Thyroid gland (tissue), 4 donors: ENCODE measurements at regions not wholly inside any gene's neighbourhood (a gene's known extent, or its start where the extent isn't known, plus 50 kb on each side); places are given as distances from the start of the nearest gene placed in this dataset.

Experiments used
- POLR2A ChIP-seq, 2 donors: fragments of 450-650 bp; IDR thresholded peaks; one replicate each; pipeline ENCODE4 v1.6.1; 2017; ENCODE audit warnings: antibody characterized with exemption in 2 of 2, mild to moderate bottlenecking in 2 of 2, moderate library complexity in 1 of 2
- TF ChIP-seq, protein P1 (sequence below), 6 experiments: fragments of 200-600 bp in 3 of 6; fragments of 450-650 bp in 3 of 6; sonication (generic) in 3 of 6; IDR thresholded peaks; one replicate each; pipeline ENCODE4 v1.5.1; 2016 to 2019; ENCODE audit warnings: antibody characterized with exemption in 6 of 6, mild to moderate bottlenecking in 2 of 6, inconsistent platforms in 1 of 6, moderate library complexity in 1 of 6

DNA sequence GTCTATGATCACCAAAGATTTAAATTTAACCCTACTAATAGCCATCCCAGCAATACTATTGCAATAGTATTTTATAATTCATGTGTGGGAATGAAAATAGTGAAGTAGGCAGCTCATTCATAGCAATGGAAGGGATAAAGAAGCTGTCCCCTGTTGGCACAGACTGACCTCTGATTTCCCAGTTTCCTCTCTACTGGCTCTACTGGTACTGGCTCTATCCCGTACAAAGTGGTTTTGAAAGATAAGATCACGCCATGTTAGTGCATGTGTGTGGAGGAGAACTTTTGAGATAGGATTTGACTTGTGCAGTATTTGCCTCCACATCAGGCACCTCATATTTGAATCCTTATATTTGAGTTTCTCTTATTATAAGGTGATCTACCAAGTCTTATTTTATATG is 227.3 kb upstream of the ADGRL2 start:
- no peak for TF ChIP-seq POLR2A (IDR thresholded peaks at IDR 0.05)
- TF ChIP-seq, protein P1, sequence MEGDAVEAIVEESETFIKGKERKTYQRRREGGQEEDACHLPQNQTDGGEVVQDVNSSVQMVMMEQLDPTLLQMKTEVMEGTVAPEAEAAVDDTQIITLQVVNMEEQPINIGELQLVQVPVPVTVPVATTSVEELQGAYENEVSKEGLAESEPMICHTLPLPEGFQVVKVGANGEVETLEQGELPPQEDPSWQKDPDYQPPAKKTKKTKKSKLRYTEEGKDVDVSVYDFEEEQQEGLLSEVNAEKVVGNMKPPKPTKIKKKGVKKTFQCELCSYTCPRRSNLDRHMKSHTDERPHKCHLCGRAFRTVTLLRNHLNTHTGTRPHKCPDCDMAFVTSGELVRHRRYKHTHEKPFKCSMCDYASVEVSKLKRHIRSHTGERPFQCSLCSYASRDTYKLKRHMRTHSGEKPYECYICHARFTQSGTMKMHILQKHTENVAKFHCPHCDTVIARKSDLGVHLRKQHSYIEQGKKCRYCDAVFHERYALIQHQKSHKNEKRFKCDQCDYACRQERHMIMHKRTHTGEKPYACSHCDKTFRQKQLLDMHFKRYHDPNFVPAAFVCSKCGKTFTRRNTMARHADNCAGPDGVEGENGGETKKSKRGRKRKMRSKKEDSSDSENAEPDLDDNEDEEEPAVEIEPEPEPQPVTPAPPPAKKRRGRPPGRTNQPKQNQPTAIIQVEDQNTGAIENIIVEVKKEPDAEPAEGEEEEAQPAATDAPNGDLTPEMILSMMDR (IDR thresholded peaks at IDR 0.05) = no peak
